ENCODE measurements at regions not wholly inside any gene's neighbourhood (a gene's known extent, or its start where the extent isn't known, plus 50 kb on each side); places are given as distances from the start of the nearest gene placed in this dataset.

DNA sequence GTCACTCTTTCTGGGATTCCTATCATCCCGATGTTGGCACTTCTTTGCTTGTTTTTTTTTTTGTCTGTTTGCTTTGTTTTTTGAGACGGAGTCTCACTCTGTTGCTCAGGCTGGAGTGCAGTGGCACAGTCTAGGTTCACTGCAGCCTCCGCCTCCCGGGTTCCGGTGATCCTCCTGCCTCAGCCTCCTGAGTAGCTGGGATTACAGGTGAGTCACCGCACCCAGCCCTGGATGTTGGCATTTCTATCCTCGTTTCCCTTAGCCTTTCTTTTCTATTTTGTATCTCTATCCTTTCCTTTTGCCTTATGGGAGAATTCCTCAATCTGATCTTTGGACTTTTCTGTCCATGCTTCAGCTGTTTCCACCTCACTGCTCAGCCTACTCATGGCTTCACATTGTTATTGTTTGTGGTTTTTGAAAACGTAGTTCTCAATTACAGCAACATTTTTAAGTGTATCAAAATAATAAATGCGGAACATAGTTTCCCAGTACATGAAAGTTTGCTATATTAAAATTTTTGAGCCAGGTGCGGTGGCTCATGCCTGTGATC lies 62.1 kb upstream of the ZNF516 start:
- no peaks in the 10 kb centered on the region for H3K27me3 ChIP-seq (ENCODE audit: control insufficient read depth, insufficient read depth, low read length)
- in situ Hi-C loops (cut with MboI; ENCODE audit: low sequenced_read_pairs), result no loop called here
- H3K56ac ChIP-seq (ENCODE audit: extremely low read depth, insufficient read depth, low read length), result no peak overlapping the region
- no peak overlapping the region for H3K14ac ChIP-seq (replicated peaks; ENCODE audit: low read depth, low read length)
- H3K23ac ChIP-seq (ENCODE audit: low read depth, low read length), result no peak overlapping the region
- no peaks in the 10 kb centered on the region for H4K20me1 ChIP-seq (ENCODE audit: insufficient read depth, low read length)
- ChIA-PET POLR2A (ENCODE audit: unreplicated experiment) (no interaction called here), CTCF (no interaction called here)
- no peaks in the 10 kb centered on the region for H3K36me3 ChIP-seq (ENCODE audit: control insufficient read depth, insufficient read depth, low read length)
- H4K8ac ChIP-seq (ENCODE audit: low read depth in 2 of 2, low read length in 2 of 2), result peak overlapping the region in 1 of 2 experiments; percentile 39; a peak in 1 of 4 replicates
- peak overlapping the region; percentile 55; the same call in 1 of the 2 replicates for H3K27ac ChIP-seq (ENCODE audit: insufficient read depth, low read length)
- H2BK20ac ChIP-seq (ENCODE audit: low read depth, low read length), result 0 out of 2 replicates have a peak overlapping the region, but pooled peaks have one; percentile 0
- intact Hi-C loops (cut with micrococcal nuclease), result no loop called here
- H3K9ac ChIP-seq (ENCODE audit: low read depth, low read length), result no peak overlapping the region
- H4K5ac ChIP-seq (ENCODE audit: low read depth, low read length), result no peak overlapping the region
- BruUV-seq (replicated peaks), result no TSS peak
- H2AK5ac ChIP-seq (ENCODE audit: low read depth, low read length), result peak overlapping the region; percentile 66; the same call in 1 of the 2 replicates
- ATAC-seq (ENCODE audit: low read depth), result peak; percentile 25; the same call in 1 of the 2 replicates
- peak overlapping the region; percentile 74 for H2BK5ac ChIP-seq (ENCODE audit: low read depth, low read length, poor library complexity, severe bottlenecking)
- dilution Hi-C loops (cut with HindIII; ENCODE audit: low sequenced_read_pairs, unreplicated experiment), result no loop called here
- peak; percentile 76 for DNase-seq
- H3K9me1 ChIP-seq (ENCODE audit: insufficient read depth, low read length), result peaks cover 8% of the 10 kb centered on the region; the same call in 1 of the 2 replicates
- 0% methylated on average over 1 of the region's 10 CpGs; no CpG with 5 or more reads in 1 of the 2 experiments for whole genome bisulfite sequencing, 2 experiments (ENCODE audit: extremely low coverage in 2 of 2, insufficient read length in 1 of 2)
- no peak overlapping the region for H3K4me2 ChIP-seq (ENCODE audit: low read depth, low read length)
- no peak for TF ChIP-seq BHLHE40 (IDR thresholded peaks at IDR 0.05; ENCODE audit: low read depth, low read length)
- TF ChIP-seq USF2 (IDR thresholded peaks at IDR 0.05; ENCODE audit: low read depth, low read length), result no peak
- TF ChIP-seq CEBPB (IDR thresholded peaks at IDR 0.05; ENCODE audit: low read depth, low read length), result no peak
- TF ChIP-seq RFX5 (IDR thresholded peaks at IDR 0.05; ENCODE audit: low read depth, low read length), result no peak
- no peak for TF ChIP-seq SMC3 (IDR thresholded peaks at IDR 0.05; ENCODE audit: low read depth, low read length)
- TF ChIP-seq FOS (IDR thresholded peaks at IDR 0.05; ENCODE audit: low read depth, low read length), result no peak
- TF ChIP-seq RAD21 (IDR thresholded peaks at IDR 0.05; ENCODE audit: low read length), result no peak
- TF ChIP-seq, protein P1, sequence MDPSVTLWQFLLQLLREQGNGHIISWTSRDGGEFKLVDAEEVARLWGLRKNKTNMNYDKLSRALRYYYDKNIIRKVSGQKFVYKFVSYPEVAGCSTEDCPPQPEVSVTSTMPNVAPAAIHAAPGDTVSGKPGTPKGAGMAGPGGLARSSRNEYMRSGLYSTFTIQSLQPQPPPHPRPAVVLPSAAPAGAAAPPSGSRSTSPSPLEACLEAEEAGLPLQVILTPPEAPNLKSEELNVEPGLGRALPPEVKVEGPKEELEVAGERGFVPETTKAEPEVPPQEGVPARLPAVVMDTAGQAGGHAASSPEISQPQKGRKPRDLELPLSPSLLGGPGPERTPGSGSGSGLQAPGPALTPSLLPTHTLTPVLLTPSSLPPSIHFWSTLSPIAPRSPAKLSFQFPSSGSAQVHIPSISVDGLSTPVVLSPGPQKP (IDR thresholded peaks at IDR 0.05; ENCODE audit: borderline replicate concordance, low read depth, low read length), result no peak
- TF ChIP-seq MXI1 (IDR thresholded peaks at IDR 0.05; ENCODE audit: borderline replicate concordance, low read depth, low read length), result no peak
- TF ChIP-seq, protein P2, sequence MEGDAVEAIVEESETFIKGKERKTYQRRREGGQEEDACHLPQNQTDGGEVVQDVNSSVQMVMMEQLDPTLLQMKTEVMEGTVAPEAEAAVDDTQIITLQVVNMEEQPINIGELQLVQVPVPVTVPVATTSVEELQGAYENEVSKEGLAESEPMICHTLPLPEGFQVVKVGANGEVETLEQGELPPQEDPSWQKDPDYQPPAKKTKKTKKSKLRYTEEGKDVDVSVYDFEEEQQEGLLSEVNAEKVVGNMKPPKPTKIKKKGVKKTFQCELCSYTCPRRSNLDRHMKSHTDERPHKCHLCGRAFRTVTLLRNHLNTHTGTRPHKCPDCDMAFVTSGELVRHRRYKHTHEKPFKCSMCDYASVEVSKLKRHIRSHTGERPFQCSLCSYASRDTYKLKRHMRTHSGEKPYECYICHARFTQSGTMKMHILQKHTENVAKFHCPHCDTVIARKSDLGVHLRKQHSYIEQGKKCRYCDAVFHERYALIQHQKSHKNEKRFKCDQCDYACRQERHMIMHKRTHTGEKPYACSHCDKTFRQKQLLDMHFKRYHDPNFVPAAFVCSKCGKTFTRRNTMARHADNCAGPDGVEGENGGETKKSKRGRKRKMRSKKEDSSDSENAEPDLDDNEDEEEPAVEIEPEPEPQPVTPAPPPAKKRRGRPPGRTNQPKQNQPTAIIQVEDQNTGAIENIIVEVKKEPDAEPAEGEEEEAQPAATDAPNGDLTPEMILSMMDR (conservative IDR thresholded peaks at IDR 0.05; ENCODE audit: low read depth, low read length), result no peak
- no peak for TF ChIP-seq CHD1 (IDR thresholded peaks at IDR 0.05; ENCODE audit: low read depth, low read length)
- TF ChIP-seq RCOR1 (IDR thresholded peaks at IDR 0.05; ENCODE audit: insufficient replicate concordance, low read length), result no peak
- no peak overlapping the region for H3K4me3 ChIP-seq (ENCODE audit: insufficient read depth, low read depth, low read length)
- H3K9me3 ChIP-seq (ENCODE audit: control insufficient read depth, insufficient read depth, low read length), result no peaks in the 10 kb centered on the region
- no peak overlapping the region for H2AK9ac ChIP-seq (replicated peaks; ENCODE audit: low read depth, low read length, poor library complexity)
- H2AFZ ChIP-seq (replicated peaks; ENCODE audit: low read length, poor library complexity), result no peak overlapping the region
- peaks cover 14% of the 10 kb centered on the region for H3K4me1 ChIP-seq (ENCODE audit: control insufficient read depth, insufficient read depth, low read length)
- H2BK120ac ChIP-seq (ENCODE audit: low read depth, low read length), result peak overlapping the region; percentile 49; the same call in 1 of the 2 replicates
- no peak overlapping the region for H4K91ac ChIP-seq (ENCODE audit: insufficient read depth, low read depth, low read length)
- no peak overlapping the region for H3K4ac ChIP-seq (ENCODE audit: low read depth, low read length)
- no peaks in the 10 kb centered on the region for H3K79me1 ChIP-seq (ENCODE audit: low read depth in 1 of 2, low read length in 2 of 2)
- no peak overlapping the region for H2BK15ac ChIP-seq (ENCODE audit: low read depth, low read length)
- H3K18ac ChIP-seq (ENCODE audit: low read depth, low read length), result 0 out of 2 replicates have a peak overlapping the region, but pooled peaks have one; percentile 27

All from IMR-90 (cell line).